ENCODE measurements at regions not wholly inside any gene's neighbourhood (a gene's known extent, or its start where the extent isn't known, plus 50 kb on each side); places are given as distances from the start of the nearest gene placed in this dataset.

DNA sequence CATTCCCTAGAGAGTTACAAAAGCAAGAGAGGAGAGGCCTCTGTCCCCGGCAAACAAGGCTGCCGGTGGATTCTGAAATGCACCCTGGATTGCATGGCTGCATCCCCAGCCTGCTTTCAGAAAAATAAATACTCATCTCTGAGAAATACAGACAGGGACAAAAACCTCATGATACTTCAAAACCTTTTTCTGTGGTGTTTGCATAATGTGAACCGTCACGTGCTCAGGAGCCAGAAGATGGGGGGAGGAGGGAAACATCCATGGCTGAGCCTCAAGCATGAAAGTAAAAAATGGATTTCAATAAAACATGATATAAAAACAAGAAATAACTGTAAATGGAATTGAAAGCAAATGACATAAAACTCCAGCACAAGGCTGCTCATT lies 198.5 kb upstream of the NCAM1 start:
- intact Hi-C loops (cut with DNase I) = no loop called here
- no peak overlapping the region for H3K27ac ChIP-seq
- H3K27me3 ChIP-seq = no peaks in the 10 kb centered on the region
- no peak overlapping the region for H3K4me3 ChIP-seq
- no peaks in the 10 kb centered on the region for H3K36me3 ChIP-seq
- no peak overlapping the region for H3K9ac ChIP-seq (ENCODE audit: low read depth in 2 of 2, low read length in 2 of 2)
- TF ChIP-seq, protein P1, sequence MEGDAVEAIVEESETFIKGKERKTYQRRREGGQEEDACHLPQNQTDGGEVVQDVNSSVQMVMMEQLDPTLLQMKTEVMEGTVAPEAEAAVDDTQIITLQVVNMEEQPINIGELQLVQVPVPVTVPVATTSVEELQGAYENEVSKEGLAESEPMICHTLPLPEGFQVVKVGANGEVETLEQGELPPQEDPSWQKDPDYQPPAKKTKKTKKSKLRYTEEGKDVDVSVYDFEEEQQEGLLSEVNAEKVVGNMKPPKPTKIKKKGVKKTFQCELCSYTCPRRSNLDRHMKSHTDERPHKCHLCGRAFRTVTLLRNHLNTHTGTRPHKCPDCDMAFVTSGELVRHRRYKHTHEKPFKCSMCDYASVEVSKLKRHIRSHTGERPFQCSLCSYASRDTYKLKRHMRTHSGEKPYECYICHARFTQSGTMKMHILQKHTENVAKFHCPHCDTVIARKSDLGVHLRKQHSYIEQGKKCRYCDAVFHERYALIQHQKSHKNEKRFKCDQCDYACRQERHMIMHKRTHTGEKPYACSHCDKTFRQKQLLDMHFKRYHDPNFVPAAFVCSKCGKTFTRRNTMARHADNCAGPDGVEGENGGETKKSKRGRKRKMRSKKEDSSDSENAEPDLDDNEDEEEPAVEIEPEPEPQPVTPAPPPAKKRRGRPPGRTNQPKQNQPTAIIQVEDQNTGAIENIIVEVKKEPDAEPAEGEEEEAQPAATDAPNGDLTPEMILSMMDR (IDR thresholded peaks at IDR 0.05) = no peak
- no peaks in the 10 kb centered on the region for H3K4me1 ChIP-seq
- H3K9me3 ChIP-seq = no peaks in the 10 kb centered on the region
- no peak for DNase-seq

DNA sequence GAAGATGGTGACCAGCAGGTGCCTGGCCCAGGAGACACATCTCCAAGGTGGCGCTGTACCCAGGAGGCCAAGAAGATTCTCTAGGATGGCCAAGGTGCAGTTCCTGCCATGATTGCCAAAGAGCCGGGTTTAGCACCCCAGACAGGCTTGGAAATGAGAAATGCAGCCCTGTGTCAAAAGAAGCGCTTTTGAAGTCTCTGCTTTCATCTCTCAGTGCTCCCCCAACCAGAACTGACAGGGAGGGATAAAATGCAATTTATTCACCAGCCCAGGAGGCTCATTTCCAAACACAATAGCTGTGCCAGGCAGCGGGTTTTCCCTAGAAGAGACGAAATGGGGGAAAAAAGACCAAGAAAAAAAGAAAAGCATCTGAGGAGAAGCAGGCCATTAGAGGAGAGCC lies 195.9 kb upstream of the NCAM1 start:
- no peak overlapping the region for H3K9ac ChIP-seq (ENCODE audit: low read depth in 2 of 2, low read length in 2 of 2)
- no peaks in the 10 kb centered on the region for H3K36me3 ChIP-seq
- intact Hi-C loops (cut with DNase I) = no loop called here
- no peaks in the 10 kb centered on the region for H3K27me3 ChIP-seq
- DNase-seq = no peak
- TF ChIP-seq, protein P1 (IDR thresholded peaks at IDR 0.05) = no peak
- H3K4me3 ChIP-seq = no peak overlapping the region
- H3K9me3 ChIP-seq = no peaks in the 10 kb centered on the region
- no peaks in the 10 kb centered on the region for H3K4me1 ChIP-seq
- H3K27ac ChIP-seq = no peak overlapping the region

DNA sequence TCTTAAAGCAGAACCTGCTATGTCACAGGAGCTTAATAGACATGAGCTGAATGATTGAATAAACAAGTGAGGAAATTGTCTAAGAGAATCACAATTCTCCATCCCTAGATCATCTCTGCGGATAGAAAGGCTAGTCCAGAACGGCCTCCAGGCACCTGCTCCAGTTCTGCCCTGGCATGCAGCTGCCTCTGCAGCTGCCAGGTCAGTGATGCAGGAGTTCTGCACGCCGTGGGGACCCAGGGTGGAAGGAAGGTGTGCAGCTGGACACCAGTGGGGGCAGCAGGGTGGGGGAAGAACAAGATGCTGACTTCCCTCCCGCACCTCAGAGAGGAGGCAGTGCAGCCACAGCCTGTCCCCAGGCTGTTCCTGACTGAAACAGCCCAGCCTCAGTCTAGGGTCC lies 192.1 kb upstream of the NCAM1 start:
- intact Hi-C loops (cut with DNase I) = no loop called here
- TF ChIP-seq, protein P1 (IDR thresholded peaks at IDR 0.05) = no peak
- Histone ChIP-seq H3K4me1 (no peaks in the 10 kb centered on the region), H3K27me3 (no peaks in the 10 kb centered on the region), H3K36me3 (no peaks in the 10 kb centered on the region), H3K9me3 (no peaks in the 10 kb centered on the region), H3K4me3 (no peak overlapping the region), H3K9ac (ENCODE audit: low read depth in 2 of 2, low read length in 2 of 2) (no peak overlapping the region), H3K27ac (no peak overlapping the region)
- no peak for DNase-seq

DNA sequence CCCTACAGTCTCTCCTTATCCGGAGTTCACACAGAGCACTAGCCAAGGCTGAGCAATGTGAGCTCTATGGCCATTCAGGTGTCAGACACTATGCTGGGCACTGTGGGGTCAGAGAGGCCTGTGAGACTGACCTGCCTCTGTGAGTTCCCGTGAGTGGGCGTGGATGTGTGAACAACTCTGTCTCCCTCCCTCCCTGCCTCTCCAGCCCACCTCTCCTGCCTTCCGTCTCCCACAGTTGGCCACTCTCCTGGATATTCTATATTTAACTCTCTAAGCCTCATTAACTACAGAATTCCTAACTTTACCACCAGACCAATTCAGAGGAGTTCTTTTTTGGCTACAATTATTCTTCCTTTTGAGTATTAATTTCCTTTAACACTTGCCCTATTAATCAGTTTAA lies 191.6 kb upstream of the NCAM1 start:
- H3K9me3 ChIP-seq = no peaks in the 10 kb centered on the region
- no peak overlapping the region for H3K9ac ChIP-seq (ENCODE audit: low read depth in 2 of 2, low read length in 2 of 2)
- no peak for DNase-seq
- H3K27me3 ChIP-seq = no peaks in the 10 kb centered on the region
- no peak overlapping the region for H3K4me3 ChIP-seq
- no peaks in the 10 kb centered on the region for H3K36me3 ChIP-seq
- H3K4me1 ChIP-seq = no peaks in the 10 kb centered on the region
- H3K27ac ChIP-seq = no peak overlapping the region
- intact Hi-C loops (cut with DNase I) = no loop called here
- TF ChIP-seq, protein P1 (IDR thresholded peaks at IDR 0.05) = no peak

DNA sequence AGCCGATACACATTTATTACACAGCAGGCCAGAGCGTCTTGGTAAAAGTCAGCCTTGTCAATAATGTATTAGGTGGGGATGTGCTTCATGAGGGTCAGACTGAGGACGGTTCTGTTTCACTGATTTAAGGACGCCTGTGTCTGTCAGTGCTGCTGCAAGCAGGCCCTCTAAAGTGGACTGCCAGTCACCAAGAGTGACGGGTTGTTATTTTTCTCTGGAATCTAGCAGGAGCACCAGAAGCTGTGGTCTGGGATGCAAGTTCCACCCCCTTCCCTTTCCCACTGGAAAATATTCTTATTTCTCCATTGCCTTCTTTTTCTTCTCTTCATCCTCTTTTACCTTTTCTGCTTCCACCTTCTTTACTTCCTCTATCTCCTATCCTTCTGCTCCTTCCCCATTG lies 191.2 kb upstream of the NCAM1 start:
- no peak overlapping the region for H3K27ac ChIP-seq
- no peaks in the 10 kb centered on the region for H3K36me3 ChIP-seq
- TF ChIP-seq, protein P1 (IDR thresholded peaks at IDR 0.05) = no peak
- no peak for DNase-seq
- no peaks in the 10 kb centered on the region for H3K27me3 ChIP-seq
- no peaks in the 10 kb centered on the region for H3K4me1 ChIP-seq
- H3K9me3 ChIP-seq = no peaks in the 10 kb centered on the region
- intact Hi-C loops (cut with DNase I) = no loop called here
- no peak overlapping the region for H3K4me3 ChIP-seq
- H3K9ac ChIP-seq (ENCODE audit: low read depth in 2 of 2, low read length in 2 of 2) = no peak overlapping the region

DNA sequence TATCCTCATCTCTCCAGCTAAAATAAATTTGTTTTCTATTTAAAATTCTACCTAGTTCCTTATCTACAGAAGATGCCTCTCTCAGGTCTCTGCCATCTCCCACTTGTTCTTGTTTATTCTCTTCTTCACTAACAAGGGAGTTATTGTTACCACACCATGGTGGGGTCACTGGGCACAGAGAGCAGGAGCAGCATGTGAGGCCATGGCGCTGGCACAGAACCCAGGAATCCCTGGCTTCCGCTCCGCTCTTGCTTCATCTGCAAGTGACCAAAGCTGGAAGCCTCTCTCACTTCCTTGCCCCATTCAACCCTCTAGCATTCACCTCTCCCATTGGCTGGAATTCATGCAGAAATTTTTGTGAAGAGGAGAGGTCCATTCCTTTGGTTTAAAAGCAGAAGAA lies 190.7 kb upstream of the NCAM1 start:
- intact Hi-C loops (cut with DNase I) = no loop called here
- Histone ChIP-seq H3K36me3 (no peaks in the 10 kb centered on the region), H3K9me3 (no peaks in the 10 kb centered on the region), H3K4me3 (no peak overlapping the region), H3K4me1 (no peaks in the 10 kb centered on the region), H3K27me3 (no peaks in the 10 kb centered on the region), H3K9ac (ENCODE audit: low read depth in 2 of 2, low read length in 2 of 2) (no peak overlapping the region), H3K27ac (no peak overlapping the region)
- DNase-seq = no peak
- TF ChIP-seq, protein P1 (IDR thresholded peaks at IDR 0.05) = no peak

All from colonic mucosa (tissue), 4 donors.